Neuronal stem cell (in vitro differentiated cells): ENCODE measurements at regions not wholly inside any gene's neighbourhood (a gene's known extent, or its start where the extent isn't known, plus 50 kb on each side); places are given as distances from the start of the nearest gene placed in this dataset.

Experiments used
- DNase-seq: peaks from one replicate; pipeline ENCODE4 v3.0.0-alpha.2; 2013; ENCODE audit warnings: low spot score
- H2AFZ ChIP-seq: one replicate; pipeline ENCODE4 v1.6.1; 2013; ENCODE audit warnings: mild to moderate bottlenecking, low read length, inconsistent platforms
- H2AK5ac ChIP-seq: 2 replicates; pipeline ENCODE4 v1.6.1; 2013; ENCODE audit warnings: low read depth, mild to moderate bottlenecking, inconsistent platforms, low read length, moderate library complexity, mixed read lengths
- H2BK120ac ChIP-seq: 2 replicates; pipeline ENCODE4 v1.6.1; 2013; ENCODE audit warnings: low read depth, mild to moderate bottlenecking, inconsistent platforms, low read length, moderate library complexity, mixed read lengths
- H2BK12ac ChIP-seq: one replicate; pipeline ENCODE4 v1.6.1; 2013; ENCODE audit warnings: low read length, inconsistent platforms
- H2BK15ac ChIP-seq: 2 replicates; pipeline ENCODE4 v1.6.1; 2013; ENCODE audit warnings: mild to moderate bottlenecking, low read length, inconsistent platforms, mixed read lengths
- H2BK5ac ChIP-seq: one replicate; pipeline ENCODE4 v1.6.1; 2013; ENCODE audit warnings: inconsistent platforms, mild to moderate bottlenecking, low read length, moderate library complexity
- H3K14ac ChIP-seq: one replicate; pipeline ENCODE4 v1.6.1; 2013; ENCODE audit warnings: low read length, inconsistent platforms
- H3K18ac ChIP-seq: 2 replicates; pipeline ENCODE4 v1.6.1; 2013; ENCODE audit warnings: low read length, inconsistent platforms
- H3K23ac ChIP-seq: 2 replicates; pipeline ENCODE4 v1.6.1; 2013; ENCODE audit warnings: low read depth, mild to moderate bottlenecking, mixed read lengths, low read length, inconsistent platforms; ENCODE audit not compliant: poor library complexity
- H3K27ac ChIP-seq: replicated peaks from 3 replicates; pipeline ENCODE4 v1.5.1; 2013; ENCODE audit warnings: low read length, inconsistent platforms
- H3K27me3 ChIP-seq, 3 experiments: 2 replicates each; pipeline ENCODE4 v1.6.1; 2013; ENCODE audit warnings: low read length in 3 of 3, mild to moderate bottlenecking in 2 of 3, inconsistent platforms in 1 of 3, low read depth in 1 of 3, mixed read lengths in 1 of 3, moderate library complexity in 1 of 3; ENCODE audit not compliant: control insufficient read depth in 3 of 3, insufficient read depth in 3 of 3
- H3K36me3 ChIP-seq, 2 donors: replicated peaks in 1 of 2; 2 replicates each; pipeline ENCODE4 v1.6.1; 2013; ENCODE audit warnings: low read length in 2 of 2; ENCODE audit not compliant: control insufficient read depth in 2 of 2, insufficient read depth in 2 of 2
- H3K4ac ChIP-seq: 2 replicates; pipeline ENCODE4 v1.6.1; 2013; ENCODE audit warnings: inconsistent platforms, mild to moderate bottlenecking, low read length, moderate library complexity
- H3K4me1 ChIP-seq, 2 donors: 1 replicate in 1 of 2; 2 replicates in 1 of 2; pipeline ENCODE4 v1.6.1; 2013; ENCODE audit warnings: low read length in 2 of 2, low read depth in 1 of 2; ENCODE audit not compliant: control insufficient read depth in 2 of 2, insufficient read depth in 1 of 2
- H3K4me2 ChIP-seq: one replicate; pipeline ENCODE4 v1.6.1; 2013; ENCODE audit warnings: mild to moderate bottlenecking, low read length, inconsistent platforms; ENCODE audit not compliant: insufficient read depth, poor library complexity, severe bottlenecking
- H3K4me3 ChIP-seq, 2 donors: 2 replicates each; pipeline ENCODE4 v1.5.1; 2013; ENCODE audit warnings: low read length in 2 of 2, mild to moderate bottlenecking in 2 of 2, inconsistent platforms in 1 of 2, moderate library complexity in 1 of 2
- H3K79me1 ChIP-seq: one replicate; pipeline ENCODE4 v1.6.1; 2013; ENCODE audit warnings: low read depth, mild to moderate bottlenecking, inconsistent platforms, low read length, moderate library complexity
- H3K9ac ChIP-seq: one replicate; pipeline ENCODE4 v1.6.1; 2013; ENCODE audit warnings: mild to moderate bottlenecking, low read depth, low read length, inconsistent platforms; ENCODE audit not compliant: poor library complexity
- H3K9me3 ChIP-seq, 2 donors: replicated peaks in 1 of 2; 2 replicates each; pipeline versions ENCODE3 to v1.6.1; 2013; ENCODE audit warnings: low read length in 2 of 2, mild to moderate bottlenecking in 2 of 2, inconsistent platforms in 1 of 2, low read depth in 1 of 2, mixed read lengths in 1 of 2, moderate library complexity in 1 of 2; ENCODE audit not compliant: control insufficient read depth in 2 of 2, insufficient read depth in 1 of 2
- H4K8ac ChIP-seq: one replicate; pipeline ENCODE4 v1.6.1; 2013; ENCODE audit warnings: low read depth, mild to moderate bottlenecking, inconsistent platforms, low read length, moderate library complexity
- H4K91ac ChIP-seq: one replicate; pipeline ENCODE4 v1.6.1; 2013; ENCODE audit warnings: low read length, low read depth, mild to moderate bottlenecking, inconsistent platforms; ENCODE audit not compliant: poor library complexity
- WGBS, 2 donors: extraction: QIAGEN DNeasy Blood & Tissue Kit; methylation state at CpG; one replicate each; pipeline ENCODE4 v1.1.7; 2013; ENCODE audit warnings: missing lambda C conversion rate in 2 of 2, mixed read lengths in 1 of 2; ENCODE audit not compliant: insufficient read length in 2 of 2, insufficient replicate concordance in 1 of 2; ENCODE audit errors: extremely low coverage in 2 of 2; 5-methylcytosine and 5-hydroxymethylcytosine counted together

GRCh38 chr15:89409184-89410038 is 74.8 kb upstream of the POLG start:
- Histone ChIP-seq H3K14ac (no peak overlapping the region), H2BK120ac (peak overlapping the region; percentile 18), H2BK12ac (peak overlapping the region; percentile 14), H2BK15ac (peak overlapping the region; percentile 42), H3K79me1 (no peaks in the 10 kb centered on the region), H3K4me3 (no peak overlapping the region), H3K4me1 (peaks cover 29 to 33% of the 10 kb centered on the region in 2 donors), H3K27ac (no peak overlapping the region), H3K18ac (peak overlapping the region; percentile 57), H3K4me2 (no peak overlapping the region), H3K9ac (no peak overlapping the region), H2AK5ac (peak overlapping the region; percentile 65), H4K91ac (no peak overlapping the region), H3K23ac (peak overlapping the region; percentile 12), H3K9me3 (peaks cover 2 to 5% of the 10 kb centered on the region in 2 donors), H3K36me3 (no peaks in the 10 kb centered on the region), H4K8ac (no peak overlapping the region), H3K4ac (no peak overlapping the region), H3K27me3 (peaks cover 46 to 100% (median 76%) of the 10 kb centered on the region in 3 experiments), H2AFZ (peak overlapping the region; percentile 46), H2BK5ac (peak overlapping the region; percentile 25)
- DNase-seq, result no peak
- no CpG with 5 or more reads among the region's 56 CpGs for WGBS, 2 donors

GRCh38 chr15:89408372-89409183 is 74.0 kb upstream of the POLG start:
- H4K8ac ChIP-seq, result no peak overlapping the region
- H2BK120ac ChIP-seq, result peak overlapping the region; percentile 24
- no peak overlapping the region for H2BK12ac ChIP-seq
- H3K14ac ChIP-seq, result no peak overlapping the region
- no peak overlapping the region for H3K9ac ChIP-seq
- H3K27me3 ChIP-seq, result peaks cover 50 to 100% (median 84%) of the 10 kb centered on the region in 3 experiments
- peak overlapping the region; percentile 51 for H2AFZ ChIP-seq
- peak overlapping the region; percentile 25 for H2BK5ac ChIP-seq
- WGBS, 2 donors, result no CpG with 5 or more reads among the region's 33 CpGs
- peak overlapping the region; percentile 65 for H2AK5ac ChIP-seq
- H3K4me2 ChIP-seq, result no peak overlapping the region
- H3K4me3 ChIP-seq, result no peak overlapping the region
- peaks cover 22 to 33% of the 10 kb centered on the region in 2 donors for H3K4me1 ChIP-seq
- peak overlapping the region; percentile 57 for H3K18ac ChIP-seq
- no peaks in the 10 kb centered on the region for H3K36me3 ChIP-seq
- H3K27ac ChIP-seq, result no peak overlapping the region
- H3K23ac ChIP-seq, result no peak overlapping the region
- no peak for DNase-seq
- no peak overlapping the region for H3K4ac ChIP-seq
- peaks cover 2 to 5% of the 10 kb centered on the region in 2 donors for H3K9me3 ChIP-seq
- no peak overlapping the region for H2BK15ac ChIP-seq
- no peaks in the 10 kb centered on the region for H3K79me1 ChIP-seq
- no peak overlapping the region for H4K91ac ChIP-seq

GRCh38 chr15:89406940-89407607 is 72.5 kb upstream of the POLG start:
- no peak for DNase-seq
- H3K18ac ChIP-seq, result peak overlapping the region; percentile 88

More at GRCh38 chr15:89406940-89407607, 72.5 kb upstream of the POLG start:
- Histone ChIP-seq H2BK5ac (no peak overlapping the region), H2BK12ac (no peak overlapping the region), H3K14ac (no peak overlapping the region), H2AK5ac (peak overlapping the region; percentile 30), H3K9me3 (peaks cover 2 to 5% of the 10 kb centered on the region in 2 donors), H3K36me3 (no peaks in the 10 kb centered on the region), H3K4me3 (no peak overlapping the region), H2BK15ac (no peak overlapping the region), H3K27ac (no peak overlapping the region), H3K4ac (no peak overlapping the region), H3K23ac (no peak overlapping the region), H4K91ac (no peak overlapping the region), H3K27me3 (peaks cover 55 to 100% (median 97%) of the 10 kb centered on the region in 3 experiments), H3K9ac (no peak overlapping the region), H2BK120ac (no peak overlapping the region), H3K4me1 (peaks cover 13 to 22% of the 10 kb centered on the region in 2 donors), H3K4me2 (no peak overlapping the region), H3K79me1 (no peaks in the 10 kb centered on the region), H2AFZ (no peak overlapping the region), H4K8ac (no peak overlapping the region)
- no CpG with 5 or more reads among the region's 46 CpGs for WGBS, 2 donors
